ENCODE measurements at regions not wholly inside any gene's neighbourhood (a gene's known extent, or its start where the extent isn't known, plus 50 kb on each side); places are given as distances from the start of the nearest gene placed in this dataset.

DNA sequence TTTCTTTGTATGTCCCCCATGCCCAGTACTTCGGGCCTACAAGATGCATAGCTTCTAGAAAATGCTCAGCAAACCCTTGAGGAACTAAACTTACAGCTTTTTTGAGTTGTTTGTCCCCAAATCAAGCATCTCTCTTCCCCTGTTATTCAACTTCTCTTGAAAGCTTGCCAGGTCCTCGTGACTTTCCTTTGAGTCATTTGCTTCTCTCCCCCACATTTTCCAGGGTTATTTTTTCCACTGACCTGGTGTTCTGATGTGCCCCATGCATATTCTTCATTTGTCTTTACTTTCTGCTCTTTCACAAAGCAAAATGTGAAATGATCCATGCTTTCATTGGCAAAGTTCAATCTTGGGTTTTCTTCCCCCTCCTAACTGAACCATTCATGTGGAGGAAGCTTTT, 204.8 kb downstream of the TFAP2A start:
- peak; percentile 0 for DNase-seq (ENCODE audit: low read depth)
- H3K4me3 ChIP-seq (ENCODE audit: control insufficient read depth, low read depth, low read length), result no peak overlapping the region
- TF ChIP-seq, protein P1, sequence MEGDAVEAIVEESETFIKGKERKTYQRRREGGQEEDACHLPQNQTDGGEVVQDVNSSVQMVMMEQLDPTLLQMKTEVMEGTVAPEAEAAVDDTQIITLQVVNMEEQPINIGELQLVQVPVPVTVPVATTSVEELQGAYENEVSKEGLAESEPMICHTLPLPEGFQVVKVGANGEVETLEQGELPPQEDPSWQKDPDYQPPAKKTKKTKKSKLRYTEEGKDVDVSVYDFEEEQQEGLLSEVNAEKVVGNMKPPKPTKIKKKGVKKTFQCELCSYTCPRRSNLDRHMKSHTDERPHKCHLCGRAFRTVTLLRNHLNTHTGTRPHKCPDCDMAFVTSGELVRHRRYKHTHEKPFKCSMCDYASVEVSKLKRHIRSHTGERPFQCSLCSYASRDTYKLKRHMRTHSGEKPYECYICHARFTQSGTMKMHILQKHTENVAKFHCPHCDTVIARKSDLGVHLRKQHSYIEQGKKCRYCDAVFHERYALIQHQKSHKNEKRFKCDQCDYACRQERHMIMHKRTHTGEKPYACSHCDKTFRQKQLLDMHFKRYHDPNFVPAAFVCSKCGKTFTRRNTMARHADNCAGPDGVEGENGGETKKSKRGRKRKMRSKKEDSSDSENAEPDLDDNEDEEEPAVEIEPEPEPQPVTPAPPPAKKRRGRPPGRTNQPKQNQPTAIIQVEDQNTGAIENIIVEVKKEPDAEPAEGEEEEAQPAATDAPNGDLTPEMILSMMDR (conservative IDR thresholded peaks at IDR 0.05; ENCODE audit: control insufficient read depth, insufficient read depth, low read depth, low read length), result no peak

DNA sequence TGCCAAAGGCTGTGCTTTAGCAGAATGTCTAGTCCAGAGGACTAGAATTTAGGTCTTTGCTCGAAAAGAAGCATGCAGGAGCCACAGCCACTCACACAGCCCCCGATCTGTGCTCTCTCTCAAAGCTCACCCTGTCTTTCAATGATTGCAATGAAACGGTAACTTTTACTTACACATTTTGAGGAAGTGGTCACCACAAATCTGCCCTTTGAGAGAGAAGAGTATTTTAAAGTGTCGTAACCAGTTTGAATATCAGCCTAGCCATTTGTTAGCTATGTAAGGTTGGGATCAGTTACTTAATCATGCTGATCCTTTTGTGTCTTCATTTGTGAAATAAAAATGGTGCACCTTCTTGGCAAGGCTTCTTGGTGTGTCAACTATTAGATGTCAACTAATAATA, 209.0 kb downstream of the TFAP2A start:
- TF ChIP-seq, protein P1 (conservative IDR thresholded peaks at IDR 0.05; ENCODE audit: control insufficient read depth, insufficient read depth, low read depth, low read length), result no peak
- no peak overlapping the region for H3K4me3 ChIP-seq (ENCODE audit: control insufficient read depth, low read depth, low read length)
- no peak for DNase-seq (ENCODE audit: low read depth)

DNA sequence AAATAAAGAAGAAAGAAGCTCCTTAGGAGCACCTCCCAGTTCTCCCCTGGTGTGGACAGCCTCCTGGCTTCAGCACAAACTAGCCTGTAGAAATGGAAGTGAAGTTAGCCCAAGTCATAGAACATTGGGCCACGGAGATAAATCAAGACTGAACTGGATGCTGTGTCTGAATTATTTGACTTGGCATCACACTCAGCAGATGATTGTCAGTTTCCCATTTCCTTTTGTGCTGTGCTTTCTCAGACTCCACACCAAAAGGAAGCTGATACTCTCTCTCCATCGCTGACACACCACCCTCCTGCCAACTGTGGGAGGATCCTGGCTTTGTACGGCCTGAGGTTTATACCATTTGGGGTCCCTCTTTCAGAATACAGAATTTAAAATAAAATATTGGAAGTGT, 209.8 kb downstream of the TFAP2A start:
- H3K4me3 ChIP-seq (ENCODE audit: control insufficient read depth, low read depth, low read length), result no peak overlapping the region
- TF ChIP-seq, protein P1 (conservative IDR thresholded peaks at IDR 0.05; ENCODE audit: control insufficient read depth, insufficient read depth, low read depth, low read length), result no peak

DNA sequence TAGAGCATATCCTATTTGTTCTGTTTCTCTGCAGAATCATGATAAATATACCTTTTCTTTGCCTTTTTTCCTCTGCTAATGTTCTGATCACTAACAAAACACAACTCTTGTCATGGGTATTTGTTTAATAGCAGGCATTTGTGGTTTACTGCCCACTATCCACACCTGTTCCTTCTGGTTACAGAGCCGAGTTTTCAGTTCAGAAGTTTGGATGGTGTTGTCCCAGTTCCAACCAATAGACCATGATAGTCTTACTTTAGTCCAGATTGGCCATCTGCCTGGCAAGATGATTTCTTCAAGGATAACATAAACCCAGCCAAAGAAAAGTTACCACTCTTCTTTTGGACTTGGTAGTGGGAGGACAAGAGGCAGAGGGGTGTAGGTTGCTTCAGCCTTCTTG, 211.2 kb downstream of the TFAP2A start:
- TF ChIP-seq, protein P1 (conservative IDR thresholded peaks at IDR 0.05; ENCODE audit: control insufficient read depth, insufficient read depth, low read depth, low read length), result no peak
- no peak for DNase-seq (ENCODE audit: low read depth)
- H3K4me3 ChIP-seq (ENCODE audit: control insufficient read depth, low read depth, low read length), result no peak overlapping the region

More for the DNA sequence above, 209.8 kb downstream of the TFAP2A start:
- no peak for DNase-seq (ENCODE audit: low read depth)

DNA sequence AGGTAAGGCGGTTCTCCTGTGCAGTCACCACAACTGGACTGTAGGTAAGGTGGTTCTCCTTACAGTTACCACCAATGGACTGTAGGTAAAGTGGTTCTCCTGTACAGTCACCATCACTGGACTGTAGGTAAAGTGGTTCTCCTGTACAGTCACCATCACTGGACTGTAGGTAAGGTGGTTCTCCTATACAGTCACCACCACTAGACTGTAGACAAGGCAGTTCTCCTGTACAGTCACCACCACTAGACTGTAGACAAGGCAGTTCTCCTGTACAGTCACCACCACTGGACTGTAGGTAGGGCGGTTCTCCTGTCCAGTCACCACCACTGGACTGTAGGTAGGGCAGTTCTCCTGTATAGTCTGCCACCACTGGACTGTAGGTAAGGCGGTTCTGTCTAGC, 212.3 kb downstream of the TFAP2A start:
- H3K4me3 ChIP-seq (ENCODE audit: control insufficient read depth, low read depth, low read length), result no peak overlapping the region
- no peak for DNase-seq (ENCODE audit: low read depth)
- TF ChIP-seq, protein P1 (conservative IDR thresholded peaks at IDR 0.05; ENCODE audit: control insufficient read depth, insufficient read depth, low read depth, low read length), result no peak

DNA sequence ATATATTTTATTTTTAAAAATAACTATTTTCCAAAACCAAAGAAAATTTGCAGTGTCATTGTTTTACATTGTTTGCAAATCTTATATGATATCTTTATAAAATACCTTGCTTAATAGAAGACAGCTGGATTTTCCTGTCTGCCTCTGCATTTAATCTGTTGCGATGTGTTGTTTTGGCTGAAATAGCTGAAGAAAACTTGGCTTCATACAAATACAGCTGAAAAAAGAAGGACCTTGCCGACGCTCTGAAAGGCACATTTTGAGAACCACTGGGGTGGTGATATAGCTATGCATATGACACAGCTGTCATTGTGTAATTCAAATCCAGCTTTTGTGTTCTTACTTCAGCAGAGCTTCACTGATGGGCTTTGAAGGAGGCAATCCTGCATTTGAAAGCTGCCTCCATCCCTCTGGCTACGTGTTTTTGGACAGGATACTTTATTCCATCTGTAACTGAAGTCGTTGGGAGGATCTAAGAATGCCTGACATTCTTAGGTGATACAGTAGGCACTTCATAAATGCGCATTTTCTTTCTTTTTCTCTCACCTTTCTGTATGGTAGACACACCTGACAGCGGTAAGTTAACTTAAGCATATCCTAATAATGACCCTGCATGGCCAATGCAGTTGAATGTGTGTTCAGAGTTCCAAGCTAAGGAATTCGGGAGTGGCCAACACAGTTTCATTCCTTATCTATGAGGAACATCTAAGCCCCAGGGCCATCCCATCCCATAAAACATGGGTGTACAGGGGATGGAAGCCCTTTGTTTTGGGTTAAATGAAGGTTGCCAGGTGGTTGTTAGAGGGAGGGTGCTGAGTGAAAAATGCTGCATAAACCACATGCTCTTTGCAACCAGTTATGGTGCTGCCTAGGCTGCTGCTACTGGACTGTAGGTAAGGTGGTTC, 213.0 kb downstream of the TFAP2A start:
- no peak overlapping the region for H3K4me3 ChIP-seq (ENCODE audit: control insufficient read depth, low read depth, low read length)
- no peak for DNase-seq (ENCODE audit: low read depth)
- TF ChIP-seq, protein P1 (conservative IDR thresholded peaks at IDR 0.05; ENCODE audit: control insufficient read depth, insufficient read depth, low read depth, low read length), result no peak
